Suprapubic skin (tissue), 3 donors: ENCODE measurements at regions not wholly inside any gene's neighbourhood (a gene's known extent, or its start where the extent isn't known, plus 50 kb on each side); places are given as distances from the start of the nearest gene placed in this dataset.

Experiments
- CTCF ChIP-seq, 2 donors: fragments of 200-600 bp in 1 of 2; fragments of 450-650 bp in 1 of 2; sonication (generic) in 1 of 2; IDR thresholded peaks; one replicate each; pipeline ENCODE4 v1.5.1; 2016 to 2019; ENCODE audit warnings: antibody characterized with exemption in 2 of 2, mild to moderate bottlenecking in 1 of 2, moderate library complexity in 1 of 2
- EP300 ChIP-seq: sonication (generic); formaldehyde crosslinking; IDR thresholded peaks from one replicate; pipeline ENCODE4 v1.6.1; 2017; ENCODE audit warnings: antibody characterized with exemption
- POLR2A ChIP-seq, 2 donors: fragments of 450-650 bp; IDR thresholded peaks; one replicate each; pipeline ENCODE4 v1.6.1; 2017; ENCODE audit warnings: antibody characterized with exemption in 2 of 2, mild to moderate bottlenecking in 2 of 2, moderate library complexity in 2 of 2

GRCh38 chr12:24678436-24678835 is 270.5 kb downstream of the BCAT1 start:
- TF ChIP-seq CTCF (IDR thresholded peaks at IDR 0.05) (no peak), POLR2A (IDR thresholded peaks at IDR 0.05) (no peak), EP300 (no peak)
